SU-DHL-6 (cell line): ENCODE measurements at regions not wholly inside any gene's neighbourhood (a gene's known extent, or its start where the extent isn't known, plus 50 kb on each side); places are given as distances from the start of the nearest gene placed in this dataset.

ENCODE experiments used
- EZH2phosphoT487 ChIP-seq: fragments of 200-600 bp; sonication (generic), shearing (Covaris generic); conservative IDR thresholded peaks from 2 replicates; pipeline ENCODE4 v1.6.1; 2018; ENCODE audit warnings: mild to moderate bottlenecking, antibody characterized with exemption, low read length, moderate library complexity, mixed read lengths
- TF ChIP-seq, protein P1 (sequence below): fragments of 200-600 bp; sonication (generic); IDR thresholded peaks from one replicate; pipeline ENCODE4 v1.5.1; 2017; ENCODE audit warnings: antibody characterized with exemption, mild to moderate bottlenecking, low read length, moderate library complexity; ENCODE audit not compliant: insufficient read depth, poor library complexity, severe bottlenecking

DNA sequence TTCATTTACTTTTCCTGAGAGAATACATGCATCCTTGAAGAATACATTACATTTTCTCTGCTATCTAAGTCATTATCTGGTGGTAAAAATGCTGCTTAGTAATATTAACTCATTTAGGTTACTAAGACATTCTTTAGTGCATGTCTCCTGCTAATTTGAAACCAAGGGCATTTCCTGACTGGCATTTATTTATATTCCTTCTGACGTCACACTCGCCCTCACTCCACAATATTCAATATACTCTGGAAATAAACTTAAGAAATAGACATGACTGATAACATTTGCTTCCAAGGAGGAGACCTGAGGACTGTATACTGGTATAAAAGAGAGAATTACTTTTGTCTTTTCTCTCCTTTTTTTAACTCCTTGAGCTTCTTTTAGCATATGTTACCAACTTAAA, 619.5 kb upstream of the SMIM31 start:
- TF ChIP-seq, protein P1, sequence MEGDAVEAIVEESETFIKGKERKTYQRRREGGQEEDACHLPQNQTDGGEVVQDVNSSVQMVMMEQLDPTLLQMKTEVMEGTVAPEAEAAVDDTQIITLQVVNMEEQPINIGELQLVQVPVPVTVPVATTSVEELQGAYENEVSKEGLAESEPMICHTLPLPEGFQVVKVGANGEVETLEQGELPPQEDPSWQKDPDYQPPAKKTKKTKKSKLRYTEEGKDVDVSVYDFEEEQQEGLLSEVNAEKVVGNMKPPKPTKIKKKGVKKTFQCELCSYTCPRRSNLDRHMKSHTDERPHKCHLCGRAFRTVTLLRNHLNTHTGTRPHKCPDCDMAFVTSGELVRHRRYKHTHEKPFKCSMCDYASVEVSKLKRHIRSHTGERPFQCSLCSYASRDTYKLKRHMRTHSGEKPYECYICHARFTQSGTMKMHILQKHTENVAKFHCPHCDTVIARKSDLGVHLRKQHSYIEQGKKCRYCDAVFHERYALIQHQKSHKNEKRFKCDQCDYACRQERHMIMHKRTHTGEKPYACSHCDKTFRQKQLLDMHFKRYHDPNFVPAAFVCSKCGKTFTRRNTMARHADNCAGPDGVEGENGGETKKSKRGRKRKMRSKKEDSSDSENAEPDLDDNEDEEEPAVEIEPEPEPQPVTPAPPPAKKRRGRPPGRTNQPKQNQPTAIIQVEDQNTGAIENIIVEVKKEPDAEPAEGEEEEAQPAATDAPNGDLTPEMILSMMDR: no peak
- no peak for TF ChIP-seq EZH2phosphoT487
